ENCODE measurements at regions not wholly inside any gene's neighbourhood (a gene's known extent, or its start where the extent isn't known, plus 50 kb on each side); places are given as distances from the start of the nearest gene placed in this dataset.

GRCh38 chr12:46609674-46610073 lies 216.1 kb downstream of the SLC38A4 start:
- Histone ChIP-seq H3K4me3 (ENCODE audit: control insufficient read depth in 1 of 7, extremely low read depth in 1 of 7, insufficient read depth in 4 of 7, low read depth in 2 of 7, low read length in 6 of 7) (no peak overlapping the region), H3K9me3 (ENCODE audit: control extremely low read depth in 1 of 5, control insufficient read depth in 4 of 5, insufficient read depth in 2 of 5, low read depth in 1 of 5, low read length in 4 of 5) (no peaks in the 10 kb centered on the region), H3K4me1 (ENCODE audit: control extremely low read depth in 1 of 4, control insufficient read depth in 4 of 4, insufficient read depth in 4 of 4, low read length in 3 of 4) (peaks cover 6 to 17% (median 13%) of the 10 kb centered on the region in 4 experiments), H3K36me3 (ENCODE audit: control insufficient read depth in 4 of 4, insufficient read depth in 4 of 4, low read length in 3 of 4) (peaks cover 0 to 1% (median 0%) of the 10 kb centered on the region in 4 experiments), H3K27me3 (replicated peaks in 2 of 5; ENCODE audit: control insufficient read depth in 4 of 5, insufficient read depth in 5 of 5, low read length in 4 of 5) (no peaks in the 10 kb centered on the region), H3K27ac (ENCODE audit: insufficient read depth in 1 of 2, low read depth in 1 of 2, low read length in 2 of 2, poor library complexity in 1 of 2, severe bottlenecking in 2 of 2) (no peak overlapping the region)
- no peak for DNase-seq
- ChIA-PET POLR2A (no interaction called here), CTCF (interaction anchor here (0.7 kb wide), 1 partner anchor 698 kb away, joined by 3 read pairs; no protein-coding TSS in a partner anchor)
- WGBS (ENCODE audit: insufficient coverage): no CpG with 5 or more reads among the region's 2 CpGs

- no peaks in the 10 kb centered on the region for H3K27me3 ChIP-seq (replicated peaks in 2 of 5; ENCODE audit: control insufficient read depth in 4 of 5, insufficient read depth in 5 of 5, low read length in 4 of 5)
- CTCF ChIA-PET: interaction anchor here (0.7 kb wide), 1 partner anchor 698 kb away, joined by 3 read pairs; no protein-coding TSS in a partner anchor
- peak in 2 of 3 donors; percentile 26 to 49 for DNase-seq
- POLR2A ChIA-PET: no interaction called here
- no peaks in the 10 kb centered on the region for H3K9me3 ChIP-seq (ENCODE audit: control extremely low read depth in 1 of 5, control insufficient read depth in 4 of 5, insufficient read depth in 2 of 5, low read depth in 1 of 5, low read length in 4 of 5)
- WGBS (ENCODE audit: insufficient coverage): 0% methylated on average over 1 of the region's 1 CpG
- H3K27ac ChIP-seq (ENCODE audit: insufficient read depth in 1 of 2, low read depth in 1 of 2, low read length in 2 of 2, poor library complexity in 1 of 2, severe bottlenecking in 2 of 2): no peak overlapping the region
- peak overlapping the region in 1 of 7 experiments; percentile 14 for H3K4me3 ChIP-seq (ENCODE audit: control insufficient read depth in 1 of 7, extremely low read depth in 1 of 7, insufficient read depth in 4 of 7, low read depth in 2 of 7, low read length in 6 of 7)
- peaks cover 0 to 1% (median 0%) of the 10 kb centered on the region in 4 experiments for H3K36me3 ChIP-seq (ENCODE audit: control insufficient read depth in 4 of 4, insufficient read depth in 4 of 4, low read length in 3 of 4)
- H3K4me1 ChIP-seq (ENCODE audit: control extremely low read depth in 1 of 4, control insufficient read depth in 4 of 4, insufficient read depth in 4 of 4, low read length in 3 of 4): peaks cover 6 to 17% (median 13%) of the 10 kb centered on the region in 4 experiments
These were observed 216.5 kb downstream of the SLC38A4 start for GRCh38 chr12:46609273-46609623.

- peak in 2 of 3 donors; percentile 11 to 16 for DNase-seq
- WGBS (ENCODE audit: insufficient coverage): no CpG with 5 or more reads among the region's 1 CpG
- Histone ChIP-seq H3K4me3 (ENCODE audit: control insufficient read depth in 1 of 7, extremely low read depth in 1 of 7, insufficient read depth in 4 of 7, low read depth in 2 of 7, low read length in 6 of 7) (peak overlapping the region in 1 of 7 experiments; percentile 14), H3K4me1 (ENCODE audit: control extremely low read depth in 1 of 4, control insufficient read depth in 4 of 4, insufficient read depth in 4 of 4, low read length in 3 of 4) (peaks cover 6 to 17% (median 13%) of the 10 kb centered on the region in 4 experiments), H3K36me3 (ENCODE audit: control insufficient read depth in 4 of 4, insufficient read depth in 4 of 4, low read length in 3 of 4) (peaks cover 0 to 3% (median under 1%) of the 10 kb centered on the region in 4 experiments), H3K27ac (ENCODE audit: insufficient read depth in 1 of 2, low read depth in 1 of 2, low read length in 2 of 2, poor library complexity in 1 of 2, severe bottlenecking in 2 of 2) (no peak overlapping the region), H3K27me3 (replicated peaks in 2 of 5; ENCODE audit: control insufficient read depth in 4 of 5, insufficient read depth in 5 of 5, low read length in 4 of 5) (no peaks in the 10 kb centered on the region), H3K9me3 (ENCODE audit: control extremely low read depth in 1 of 5, control insufficient read depth in 4 of 5, insufficient read depth in 2 of 5, low read depth in 1 of 5, low read length in 4 of 5) (peaks cover 0 to under 1% (median 0%) of the 10 kb centered on the region in 5 experiments)
- POLR2A ChIA-PET: no interaction called here
- CTCF ChIA-PET: interaction anchor here (0.7 kb wide), 1 partner anchor 699 kb away, joined by 3 read pairs; no protein-coding TSS in a partner anchor
These were observed 217.1 kb downstream of the SLC38A4 start for GRCh38 chr12:46608431-46609272.

GRCh38 chr12:46604684-46605083 lies 221.1 kb downstream of the SLC38A4 start:
- DNase-seq: no peak
- H3K4me1 ChIP-seq (ENCODE audit: control extremely low read depth in 1 of 4, control insufficient read depth in 4 of 4, insufficient read depth in 4 of 4, low read length in 3 of 4): peaks cover 6 to 15% (median 11%) of the 10 kb centered on the region in 4 experiments
- H3K9me3 ChIP-seq (ENCODE audit: control extremely low read depth in 1 of 5, control insufficient read depth in 4 of 5, insufficient read depth in 2 of 5, low read depth in 1 of 5, low read length in 4 of 5): peaks cover 0 to 19% (median 2%) of the 10 kb centered on the region in 5 experiments
- CTCF ChIA-PET: no interaction called here
- H3K27ac ChIP-seq (ENCODE audit: insufficient read depth in 1 of 2, low read depth in 1 of 2, low read length in 2 of 2, poor library complexity in 1 of 2, severe bottlenecking in 2 of 2): no peak overlapping the region
- H3K36me3 ChIP-seq (ENCODE audit: control insufficient read depth in 4 of 4, insufficient read depth in 4 of 4, low read length in 3 of 4): peaks cover 0 to 5% (median 4%) of the 10 kb centered on the region in 4 experiments
- 95% methylated on average over 4 of the region's 4 CpGs for WGBS (ENCODE audit: insufficient coverage)
- no peak overlapping the region for H3K4me3 ChIP-seq (ENCODE audit: control insufficient read depth in 1 of 7, extremely low read depth in 1 of 7, insufficient read depth in 4 of 7, low read depth in 2 of 7, low read length in 6 of 7)
- POLR2A ChIA-PET: no interaction called here
- no peaks in the 10 kb centered on the region for H3K27me3 ChIP-seq (replicated peaks in 2 of 5; ENCODE audit: control insufficient read depth in 4 of 5, insufficient read depth in 5 of 5, low read length in 4 of 5)

GRCh38 chr12:46603776-46604456 lies 221.9 kb downstream of the SLC38A4 start:
- ChIA-PET CTCF (no interaction called here), POLR2A (no interaction called here)
- H3K4me3 ChIP-seq (ENCODE audit: control insufficient read depth in 1 of 7, extremely low read depth in 1 of 7, insufficient read depth in 4 of 7, low read depth in 2 of 7, low read length in 6 of 7): no peak overlapping the region
- peaks cover 0 to 19% (median 2%) of the 10 kb centered on the region in 5 experiments for H3K9me3 ChIP-seq (ENCODE audit: control extremely low read depth in 1 of 5, control insufficient read depth in 4 of 5, insufficient read depth in 2 of 5, low read depth in 1 of 5, low read length in 4 of 5)
- peaks cover 0 to 5% (median 4%) of the 10 kb centered on the region in 4 experiments for H3K36me3 ChIP-seq (ENCODE audit: control insufficient read depth in 4 of 4, insufficient read depth in 4 of 4, low read length in 3 of 4)
- H3K4me1 ChIP-seq (ENCODE audit: control extremely low read depth in 1 of 4, control insufficient read depth in 4 of 4, insufficient read depth in 4 of 4, low read length in 3 of 4): peaks cover 0 to 8% (median 5%) of the 10 kb centered on the region in 4 experiments
- DNase-seq: no peak
- H3K27me3 ChIP-seq (replicated peaks in 2 of 5; ENCODE audit: control insufficient read depth in 4 of 5, insufficient read depth in 5 of 5, low read length in 4 of 5): no peaks in the 10 kb centered on the region
- H3K27ac ChIP-seq (ENCODE audit: insufficient read depth in 1 of 2, low read depth in 1 of 2, low read length in 2 of 2, poor library complexity in 1 of 2, severe bottlenecking in 2 of 2): no peak overlapping the region
- WGBS (ENCODE audit: insufficient coverage): 100% methylated on average over 3 of the region's 3 CpGs

- H3K4me1 ChIP-seq (ENCODE audit: control extremely low read depth in 1 of 4, control insufficient read depth in 4 of 4, insufficient read depth in 4 of 4, low read length in 3 of 4): no peaks in the 10 kb centered on the region
- H3K27me3 ChIP-seq (replicated peaks in 2 of 5; ENCODE audit: control insufficient read depth in 4 of 5, insufficient read depth in 5 of 5, low read length in 4 of 5): no peaks in the 10 kb centered on the region
- no peak for DNase-seq
- ChIA-PET CTCF (no interaction called here), POLR2A (no interaction called here)
- H3K9me3 ChIP-seq (ENCODE audit: control extremely low read depth in 1 of 5, control insufficient read depth in 4 of 5, insufficient read depth in 2 of 5, low read depth in 1 of 5, low read length in 4 of 5): peaks cover 0 to 21% (median 2%) of the 10 kb centered on the region in 5 experiments
- H3K36me3 ChIP-seq (ENCODE audit: control insufficient read depth in 4 of 4, insufficient read depth in 4 of 4, low read length in 3 of 4): peaks cover 0 to 5% (median 4%) of the 10 kb centered on the region in 4 experiments
- no CpG with 5 or more reads among the region's 1 CpG for WGBS (ENCODE audit: insufficient coverage)
- no peak overlapping the region for H3K4me3 ChIP-seq (ENCODE audit: control insufficient read depth in 1 of 7, extremely low read depth in 1 of 7, insufficient read depth in 4 of 7, low read depth in 2 of 7, low read length in 6 of 7)
- no peak overlapping the region for H3K27ac ChIP-seq (ENCODE audit: insufficient read depth in 1 of 2, low read depth in 1 of 2, low read length in 2 of 2, poor library complexity in 1 of 2, severe bottlenecking in 2 of 2)
These were observed 223.3 kb downstream of the SLC38A4 start for GRCh38 chr12:46602474-46602873.
